GM21390 (cell line): ENCODE measurements at regions not wholly inside any gene's neighbourhood (a gene's known extent, or its start where the extent isn't known, plus 50 kb on each side); places are given as distances from the start of the nearest gene placed in this dataset.

Experiments used
- ATAC-seq: cut with Tn5 transposase; IDR thresholded peaks from one replicate; pipeline ENCODE4 v1.9.1; 2021; ENCODE audit not compliant: unreplicated experiment

- no peak for ATAC-seq
These were observed 82.9 kb downstream of the FAM43A start for GRCh38 chr3:194768586-194768985.

- ATAC-seq, result peak; percentile 98
These were observed 83.4 kb downstream of the FAM43A start for GRCh38 chr3:194769020-194769643.

GRCh38 chr3:194772241-194773000, 86.7 kb downstream of the FAM43A start:
- ATAC-seq, result no peak

GRCh38 chr3:194773216-194773615, 87.5 kb downstream of the FAM43A start:
- ATAC-seq, result no peak

GRCh38 chr3:194773771-194774455, 88.2 kb downstream of the FAM43A start:
- ATAC-seq, result no peak

- no peak for ATAC-seq
These were observed 89.6 kb downstream of the FAM43A start for GRCh38 chr3:194775266-194775665.

GRCh38 chr3:194775731-194776130, 90.0 kb downstream of the FAM43A start:
- no peak for ATAC-seq

- no peak for ATAC-seq
These were observed 92.0 kb downstream of the FAM43A start for GRCh38 chr3:194777729-194778128.

GRCh38 chr3:194779729-194780224, 94.1 kb downstream of the FAM43A start:
- ATAC-seq, result no peak

- no peak for ATAC-seq
These were observed 95.0 kb downstream of the FAM43A start for GRCh38 chr3:194780706-194781105.

- no peak for ATAC-seq
These were observed 95.9 kb downstream of the FAM43A start for GRCh38 chr3:194781617-194782016.

GRCh38 chr3:194782698-194783404, 97.2 kb downstream of the FAM43A start:
- no peak for ATAC-seq

GRCh38 chr3:194784361-194784760, 98.7 kb downstream of the FAM43A start:
- ATAC-seq, result no peak

- no peak for ATAC-seq
These were observed 99.6 kb downstream of the FAM43A start for GRCh38 chr3:194785315-194785714.

GRCh38 chr3:194787072-194787471, 101.4 kb downstream of the FAM43A start:
- no peak for ATAC-seq

GRCh38 chr3:194787650-194788049, 102.0 kb downstream of the FAM43A start:
- no peak for ATAC-seq

GRCh38 chr3:194792368-194792767, 106.7 kb downstream of the FAM43A start:
- ATAC-seq, result no peak

- no peak for ATAC-seq
These were observed 112.0 kb downstream of the FAM43A start for GRCh38 chr3:194797555-194798250.

- ATAC-seq, result no peak
These were observed 112.8 kb downstream of the FAM43A start for GRCh38 chr3:194798486-194798885.

- ATAC-seq, result no peak
These were observed 114.3 kb downstream of the FAM43A start for GRCh38 chr3:194800002-194800401.
